WERI-Rb-1 (cell line): ENCODE measurements at regions not wholly inside any gene's neighbourhood (a gene's known extent, or its start where the extent isn't known, plus 50 kb on each side); places are given as distances from the start of the nearest gene placed in this dataset.

Source experiments
- DNase-seq: peaks from one replicate; pipeline ENCODE4 v3.0.0-alpha.2; 2020
- H3K27ac ChIP-seq: fragments of 250-450 bp; sonication (Bioruptor Pico); 2 replicates; pipeline ENCODE4 v1.5.1; 2020; ENCODE audit warnings: mild to moderate bottlenecking, moderate library complexity
- H3K27me3 ChIP-seq: fragments of 250-450 bp; sonication (Bioruptor Pico); 2 replicates; pipeline ENCODE4 v1.5.1; 2021; ENCODE audit warnings: mild to moderate bottlenecking, low read depth, moderate library complexity; ENCODE audit not compliant: insufficient read depth, severe bottlenecking
- H3K36me3 ChIP-seq: fragments of 250-450 bp; sonication (Bioruptor Pico); 2 replicates; pipeline ENCODE4 v1.5.1; 2020; ENCODE audit warnings: mild to moderate bottlenecking, moderate library complexity
- H3K4me3 ChIP-seq: 2 replicates; pipeline ENCODE4 v1.5.1; 2011; ENCODE audit warnings: low read depth, mild to moderate bottlenecking, control low read depth, low read length
- H3K9me3 ChIP-seq: fragments of 250-450 bp; sonication (Bioruptor Pico); 2 replicates; pipeline ENCODE4 v1.5.1; 2021; ENCODE audit warnings: mild to moderate bottlenecking, moderate library complexity; ENCODE audit not compliant: severe bottlenecking
- CTCF ChIP-seq: IDR thresholded peaks from 2 replicates; pipeline ENCODE4 v1.5.1; 2011; ENCODE audit warnings: low read depth, mild to moderate bottlenecking, control low read depth, inconsistent platforms, low read length

- no peak overlapping the region for H3K27ac ChIP-seq
- DNase-seq = no peak
Measured at GRCh38 chr11:8740129-8740528, 57.5 kb downstream of the RPL27A start.

GRCh38 chr11:8744423-8744822 lies 61.8 kb downstream of the RPL27A start:
- H3K27me3 ChIP-seq = no peaks in the 10 kb centered on the region
- no peaks in the 10 kb centered on the region for H3K9me3 ChIP-seq
- peaks cover 6% of the 10 kb centered on the region; the same call in 1 of the 2 replicates for H3K36me3 ChIP-seq
- no peak overlapping the region for H3K4me3 ChIP-seq
- H3K27ac ChIP-seq = no peak overlapping the region
- no peak for TF ChIP-seq CTCF
- no peak for DNase-seq

More at GRCh38 chr11:8740129-8740528, 57.5 kb downstream of the RPL27A start:
- no peak overlapping the region for H3K4me3 ChIP-seq
- no peaks in the 10 kb centered on the region for H3K27me3 ChIP-seq
- no peak for TF ChIP-seq CTCF
- no peaks in the 10 kb centered on the region for H3K9me3 ChIP-seq
- H3K36me3 ChIP-seq = peaks cover 8% of the 10 kb centered on the region

- H3K9me3 ChIP-seq = no peaks in the 10 kb centered on the region
- H3K4me3 ChIP-seq = no peak overlapping the region
- no peak for TF ChIP-seq CTCF
- no peak for DNase-seq
- H3K36me3 ChIP-seq = peaks cover 9% of the 10 kb centered on the region
- no peaks in the 10 kb centered on the region for H3K27me3 ChIP-seq
- H3K27ac ChIP-seq = no peak overlapping the region
Measured at GRCh38 chr11:8745431-8746253, 63.0 kb downstream of the RPL27A start.

- Histone ChIP-seq H3K9me3 (no peaks in the 10 kb centered on the region), H3K27me3 (no peaks in the 10 kb centered on the region), H3K36me3 (peaks cover 9% of the 10 kb centered on the region), H3K4me3 (no peak overlapping the region), H3K27ac (no peak overlapping the region)
- DNase-seq = no peak
- TF ChIP-seq CTCF = no peak
Measured at GRCh38 chr11:8746331-8746974, 63.9 kb downstream of the RPL27A start.

- Histone ChIP-seq H3K4me3 (no peak overlapping the region), H3K27ac (no peak overlapping the region), H3K27me3 (no peaks in the 10 kb centered on the region), H3K36me3 (peaks cover 13% of the 10 kb centered on the region), H3K9me3 (no peaks in the 10 kb centered on the region)
- no peak for DNase-seq
- no peak for TF ChIP-seq CTCF
Measured at GRCh38 chr11:8747173-8747572, 64.6 kb downstream of the RPL27A start.
